ENCODE measurements at regions not wholly inside any gene's neighbourhood (a gene's known extent, or its start where the extent isn't known, plus 50 kb on each side); places are given as distances from the start of the nearest gene placed in this dataset.

- ChIA-PET CTCF (no interaction called here), POLR2A (no interaction called here)
- Mint-ChIP-seq H3K4me3 (no peak overlapping the region), H3K27ac (no peak overlapping the region), H3K36me3 (ENCODE audit: low read depth) (no peaks in the 10 kb centered on the region), H3K27me3 (no peaks in the 10 kb centered on the region), H3K9me3 (peaks cover 5% of the 10 kb centered on the region), H3K4me1 (no peaks in the 10 kb centered on the region)
- no peak for DNase-seq
Observed at GRCh38 chr4:133741766-133742165, 459.8 kb downstream of the PABPC4L start.

- no peaks in the 10 kb centered on the region for H3K27me3 Mint-ChIP-seq
- ChIA-PET CTCF (no interaction called here), POLR2A (no interaction called here)
- H3K4me1 Mint-ChIP-seq, result no peaks in the 10 kb centered on the region
- H3K9me3 Mint-ChIP-seq, result peaks cover 3% of the 10 kb centered on the region
- no peak overlapping the region for H3K4me3 Mint-ChIP-seq
- no peaks in the 10 kb centered on the region for H3K36me3 Mint-ChIP-seq (ENCODE audit: low read depth)
- no peak overlapping the region for H3K27ac Mint-ChIP-seq
- no peak for DNase-seq
Observed at GRCh38 chr4:133720001-133720400, 481.6 kb downstream of the PABPC4L start.

GRCh38 chr4:133719098-133719497, 482.5 kb downstream of the PABPC4L start:
- no peak overlapping the region for H3K4me3 Mint-ChIP-seq
- peaks cover 3% of the 10 kb centered on the region for H3K9me3 Mint-ChIP-seq
- no peaks in the 10 kb centered on the region for H3K4me1 Mint-ChIP-seq
- no peak overlapping the region for H3K27ac Mint-ChIP-seq
- H3K36me3 Mint-ChIP-seq (ENCODE audit: low read depth), result no peaks in the 10 kb centered on the region
- POLR2A ChIA-PET, result no interaction called here
- CTCF ChIA-PET, result no interaction called here
- DNase-seq, result no peak
- H3K27me3 Mint-ChIP-seq, result no peaks in the 10 kb centered on the region

GRCh38 chr4:133714211-133714610, 487.4 kb downstream of the PABPC4L start:
- H3K9me3 Mint-ChIP-seq, result peaks cover 3% of the 10 kb centered on the region
- DNase-seq, result no peak
- ChIA-PET CTCF (no interaction called here), POLR2A (no interaction called here)
- H3K4me1 Mint-ChIP-seq, result no peaks in the 10 kb centered on the region
- H3K27ac Mint-ChIP-seq, result no peak overlapping the region
- no peak overlapping the region for H3K4me3 Mint-ChIP-seq
- H3K27me3 Mint-ChIP-seq, result no peaks in the 10 kb centered on the region
- H3K36me3 Mint-ChIP-seq (ENCODE audit: low read depth), result no peaks in the 10 kb centered on the region

GRCh38 chr4:133713340-133713739, 488.2 kb downstream of the PABPC4L start:
- CTCF ChIA-PET, result no interaction called here
- H3K4me1 Mint-ChIP-seq, result no peaks in the 10 kb centered on the region
- POLR2A ChIA-PET, result no interaction called here
- H3K36me3 Mint-ChIP-seq (ENCODE audit: low read depth), result no peaks in the 10 kb centered on the region
- no peak overlapping the region for H3K27ac Mint-ChIP-seq
- H3K9me3 Mint-ChIP-seq, result peaks cover 3% of the 10 kb centered on the region
- H3K4me3 Mint-ChIP-seq, result no peak overlapping the region
- DNase-seq, result no peak
- no peaks in the 10 kb centered on the region for H3K27me3 Mint-ChIP-seq

GRCh38 chr4:133711817-133712216, 489.8 kb downstream of the PABPC4L start:
- no peaks in the 10 kb centered on the region for H3K27me3 Mint-ChIP-seq
- no peaks in the 10 kb centered on the region for H3K4me1 Mint-ChIP-seq
- H3K27ac Mint-ChIP-seq, result no peak overlapping the region
- H3K36me3 Mint-ChIP-seq (ENCODE audit: low read depth), result no peaks in the 10 kb centered on the region
- ChIA-PET POLR2A (no interaction called here), CTCF (no interaction called here)
- no peak for DNase-seq
- H3K9me3 Mint-ChIP-seq, result peaks cover 3% of the 10 kb centered on the region
- no peak overlapping the region for H3K4me3 Mint-ChIP-seq

GRCh38 chr4:133694416-133694815, 507.2 kb downstream of the PABPC4L start:
- ChIA-PET POLR2A (no interaction called here), CTCF (no interaction called here)
- Mint-ChIP-seq H3K4me1 (no peaks in the 10 kb centered on the region), H3K4me3 (no peak overlapping the region), H3K27ac (no peak overlapping the region), H3K27me3 (no peaks in the 10 kb centered on the region), H3K36me3 (ENCODE audit: low read depth) (no peaks in the 10 kb centered on the region), H3K9me3 (peaks cover 10% of the 10 kb centered on the region)
- DNase-seq, result no peak

GRCh38 chr4:133683967-133684366, 517.6 kb downstream of the PABPC4L start:
- Mint-ChIP-seq H3K9me3 (peaks cover 3% of the 10 kb centered on the region), H3K4me1 (no peaks in the 10 kb centered on the region), H3K27me3 (no peaks in the 10 kb centered on the region), H3K4me3 (no peak overlapping the region), H3K36me3 (ENCODE audit: low read depth) (no peaks in the 10 kb centered on the region), H3K27ac (no peak overlapping the region)
- ChIA-PET CTCF (no interaction called here), POLR2A (no interaction called here)
- DNase-seq, result no peak

- no peaks in the 10 kb centered on the region for H3K27me3 Mint-ChIP-seq
- no peak overlapping the region for H3K4me3 Mint-ChIP-seq
- DNase-seq, result no peak
- H3K36me3 Mint-ChIP-seq (ENCODE audit: low read depth), result no peaks in the 10 kb centered on the region
- H3K4me1 Mint-ChIP-seq, result no peaks in the 10 kb centered on the region
- no peak overlapping the region for H3K27ac Mint-ChIP-seq
- POLR2A ChIA-PET, result no interaction called here
- H3K9me3 Mint-ChIP-seq, result no peaks in the 10 kb centered on the region
- CTCF ChIA-PET, result no interaction called here
Observed at GRCh38 chr4:133668061-133668851, 519.2 kb downstream of the PCDH10 start.

GRCh38 chr4:133647206-133647605, 498.1 kb downstream of the PCDH10 start:
- no peak for DNase-seq
- H3K9me3 Mint-ChIP-seq, result no peaks in the 10 kb centered on the region
- H3K27ac Mint-ChIP-seq, result no peak overlapping the region
- H3K4me1 Mint-ChIP-seq, result no peaks in the 10 kb centered on the region
- ChIA-PET POLR2A (no interaction called here), CTCF (no interaction called here)
- no peaks in the 10 kb centered on the region for H3K27me3 Mint-ChIP-seq
- H3K36me3 Mint-ChIP-seq (ENCODE audit: low read depth), result no peaks in the 10 kb centered on the region
- no peak overlapping the region for H3K4me3 Mint-ChIP-seq

- POLR2A ChIA-PET, result no interaction called here
- H3K27ac Mint-ChIP-seq, result no peak overlapping the region
Observed at GRCh38 chr4:133641191-133641590, 492.1 kb downstream of the PCDH10 start.

GRCh38 chr4:133638751-133639150, 489.7 kb downstream of the PCDH10 start:
- DNase-seq, result no peak
- no peaks in the 10 kb centered on the region for H3K4me1 Mint-ChIP-seq
- no peaks in the 10 kb centered on the region for H3K36me3 Mint-ChIP-seq (ENCODE audit: low read depth)
- H3K9me3 Mint-ChIP-seq, result no peaks in the 10 kb centered on the region
- ChIA-PET POLR2A (no interaction called here), CTCF (no interaction called here)
- H3K4me3 Mint-ChIP-seq, result no peak overlapping the region
- no peaks in the 10 kb centered on the region for H3K27me3 Mint-ChIP-seq
- H3K27ac Mint-ChIP-seq, result no peak overlapping the region

More at GRCh38 chr4:133641191-133641590, 492.1 kb downstream of the PCDH10 start:
- H3K36me3 Mint-ChIP-seq (ENCODE audit: low read depth), result no peaks in the 10 kb centered on the region
- no peak for DNase-seq
- CTCF ChIA-PET, result no interaction called here
- H3K9me3 Mint-ChIP-seq, result no peaks in the 10 kb centered on the region
- H3K4me1 Mint-ChIP-seq, result no peaks in the 10 kb centered on the region
- no peak overlapping the region for H3K4me3 Mint-ChIP-seq
- no peaks in the 10 kb centered on the region for H3K27me3 Mint-ChIP-seq

- DNase-seq, result no peak
- ChIA-PET CTCF (no interaction called here), POLR2A (no interaction called here)
- Mint-ChIP-seq H3K4me1 (no peaks in the 10 kb centered on the region), H3K27me3 (no peaks in the 10 kb centered on the region), H3K27ac (no peak overlapping the region), H3K9me3 (no peaks in the 10 kb centered on the region), H3K4me3 (no peak overlapping the region), H3K36me3 (ENCODE audit: low read depth) (no peaks in the 10 kb centered on the region)
Observed at GRCh38 chr4:133637161-133637560, 488.1 kb downstream of the PCDH10 start.

GRCh38 chr4:133624744-133625143, 475.6 kb downstream of the PCDH10 start:
- H3K27me3 Mint-ChIP-seq, result no peaks in the 10 kb centered on the region
- ChIA-PET POLR2A (no interaction called here), CTCF (no interaction called here)
- H3K4me3 Mint-ChIP-seq, result no peak overlapping the region
- peaks cover 4% of the 10 kb centered on the region for H3K9me3 Mint-ChIP-seq
- no peaks in the 10 kb centered on the region for H3K36me3 Mint-ChIP-seq (ENCODE audit: low read depth)
- H3K27ac Mint-ChIP-seq, result no peak overlapping the region
- no peaks in the 10 kb centered on the region for H3K4me1 Mint-ChIP-seq
- no peak for DNase-seq
